GM13976 (cell line): ENCODE measurements at regions not wholly inside any gene's neighbourhood (a gene's known extent, or its start where the extent isn't known, plus 50 kb on each side); places are given as distances from the start of the nearest gene placed in this dataset.

Experiments
- DNase-seq: peaks from one replicate; pipeline ENCODE4 v3.0.0; 2012; ENCODE audit warnings: low spot score
- in situ Hi-C: fragments of 300-500 bp; cut with MboI; formaldehyde crosslinking; loops from one replicate; pipeline ENCODE4 v1.12.0; 2022; ENCODE audit warnings: low sequenced_read_pairs, mixed read lengths, inconsistent platforms; ENCODE audit not compliant: unreplicated experiment
- TF ChIP-seq, protein P1 (sequence below): IDR thresholded peaks from 2 replicates; pipeline ENCODE4 v1.5.1; 2012; ENCODE audit warnings: borderline replicate concordance, mild to moderate bottlenecking; ENCODE audit not compliant: insufficient read depth; ENCODE audit errors: extremely low read depth, missing control alignments, control extremely low read depth

DNA sequence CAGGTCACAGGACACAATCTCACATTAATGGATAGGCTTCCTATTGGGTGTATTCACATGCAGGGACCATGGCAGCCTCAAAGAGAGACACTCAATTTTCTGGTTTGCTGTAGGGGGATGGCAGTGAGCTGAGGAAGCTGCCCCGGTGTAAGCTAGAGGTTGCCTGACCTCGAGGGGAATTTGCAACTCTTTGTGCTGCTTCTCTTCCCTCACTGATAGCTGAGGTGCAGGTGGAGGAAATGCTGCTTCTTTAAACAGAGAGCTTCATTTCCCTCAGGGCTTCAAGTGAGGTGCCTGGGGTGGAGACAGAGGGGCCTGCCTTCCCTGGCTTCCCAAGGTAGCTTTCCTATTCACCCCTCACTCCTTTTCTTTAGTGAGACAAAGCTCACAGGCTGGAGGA is 151.9 kb downstream of the CD83 start:
- no peak for DNase-seq
- in situ Hi-C loops = no loop called here

DNA sequence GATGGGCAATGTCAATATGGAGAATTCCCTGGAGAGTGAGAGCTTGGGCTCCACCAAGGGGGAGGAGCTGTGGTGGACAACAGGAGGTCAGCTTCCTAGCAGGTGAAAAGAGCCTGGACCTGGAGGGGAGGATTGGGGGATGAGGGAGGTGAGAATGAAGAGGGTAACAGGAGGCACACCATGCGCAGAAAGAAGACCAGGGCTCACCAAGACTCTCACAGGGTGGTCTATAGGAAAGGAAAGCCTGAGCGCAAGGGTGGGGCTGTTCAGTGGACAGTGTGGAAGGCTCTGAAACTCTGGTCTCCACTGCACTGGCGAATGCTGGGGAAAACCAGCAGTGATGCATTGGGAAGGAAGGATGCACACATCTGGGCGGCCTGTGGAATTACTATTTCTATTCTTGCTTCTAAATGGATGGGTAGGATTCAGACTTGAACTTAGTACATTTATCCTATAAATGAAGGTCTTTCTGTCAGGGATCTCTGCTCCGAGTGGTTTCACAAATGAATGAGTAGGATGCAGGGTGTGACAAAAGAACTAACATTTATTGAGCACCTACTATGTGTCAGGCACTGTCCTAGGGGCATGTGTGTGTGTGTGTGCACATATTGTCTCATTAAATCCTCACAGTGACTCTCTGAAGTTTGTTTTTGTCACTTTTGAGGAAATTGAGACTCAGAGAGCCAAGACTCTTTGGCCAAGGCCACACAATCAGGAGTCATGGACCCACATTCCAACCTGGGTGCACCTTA is 152.7 kb downstream of the CD83 start:
- in situ Hi-C loops = no loop called here
- DNase-seq = no peak
- TF ChIP-seq, protein P1, sequence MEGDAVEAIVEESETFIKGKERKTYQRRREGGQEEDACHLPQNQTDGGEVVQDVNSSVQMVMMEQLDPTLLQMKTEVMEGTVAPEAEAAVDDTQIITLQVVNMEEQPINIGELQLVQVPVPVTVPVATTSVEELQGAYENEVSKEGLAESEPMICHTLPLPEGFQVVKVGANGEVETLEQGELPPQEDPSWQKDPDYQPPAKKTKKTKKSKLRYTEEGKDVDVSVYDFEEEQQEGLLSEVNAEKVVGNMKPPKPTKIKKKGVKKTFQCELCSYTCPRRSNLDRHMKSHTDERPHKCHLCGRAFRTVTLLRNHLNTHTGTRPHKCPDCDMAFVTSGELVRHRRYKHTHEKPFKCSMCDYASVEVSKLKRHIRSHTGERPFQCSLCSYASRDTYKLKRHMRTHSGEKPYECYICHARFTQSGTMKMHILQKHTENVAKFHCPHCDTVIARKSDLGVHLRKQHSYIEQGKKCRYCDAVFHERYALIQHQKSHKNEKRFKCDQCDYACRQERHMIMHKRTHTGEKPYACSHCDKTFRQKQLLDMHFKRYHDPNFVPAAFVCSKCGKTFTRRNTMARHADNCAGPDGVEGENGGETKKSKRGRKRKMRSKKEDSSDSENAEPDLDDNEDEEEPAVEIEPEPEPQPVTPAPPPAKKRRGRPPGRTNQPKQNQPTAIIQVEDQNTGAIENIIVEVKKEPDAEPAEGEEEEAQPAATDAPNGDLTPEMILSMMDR = no peak

More for the DNA sequence above, 151.9 kb downstream of the CD83 start:
- TF ChIP-seq, protein P1 = no peak

DNA sequence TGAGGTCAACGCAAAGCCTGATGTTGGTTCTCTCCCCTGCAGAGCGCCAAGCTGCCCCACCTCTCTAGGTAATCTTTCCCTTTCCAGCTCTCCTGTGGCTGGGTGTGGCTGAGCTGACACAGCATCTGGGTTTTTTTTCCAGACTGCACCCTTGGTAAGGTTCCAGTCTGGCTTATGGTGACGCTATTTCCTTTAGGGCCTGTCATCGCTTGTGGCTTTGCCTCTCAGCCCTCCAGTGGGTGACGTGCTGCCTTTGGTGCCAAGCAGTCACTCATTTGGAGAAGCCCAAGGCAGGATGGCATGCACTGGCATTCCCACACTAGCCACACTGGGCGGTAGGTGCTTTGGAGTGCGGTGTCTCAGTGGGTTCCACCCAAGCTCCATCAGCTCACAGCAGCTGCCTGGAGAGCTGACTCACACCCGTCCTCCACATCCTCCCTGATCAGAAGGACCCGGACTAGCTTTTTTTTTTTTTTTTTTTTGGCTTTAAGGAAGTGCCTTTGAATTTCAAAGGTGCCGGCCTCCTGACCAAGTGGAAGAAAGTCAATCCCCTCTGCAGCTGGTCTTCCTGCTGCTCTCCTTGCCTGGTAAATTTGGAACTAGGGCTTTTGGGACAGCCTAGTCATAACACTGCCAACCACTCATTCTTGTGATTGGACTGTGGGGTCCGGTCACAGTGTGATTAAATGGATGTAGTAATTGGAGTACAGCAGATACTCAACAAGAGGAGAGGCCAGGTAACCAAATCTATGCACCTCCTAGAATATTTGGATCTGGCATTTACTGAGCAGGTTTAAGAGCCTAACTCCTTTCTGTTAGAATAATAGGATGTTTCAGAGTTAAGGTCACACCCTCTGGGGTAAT is 153.6 kb downstream of the CD83 start:
- TF ChIP-seq, protein P1 = no peak
- in situ Hi-C loops = no loop called here
- no peak for DNase-seq

DNA sequence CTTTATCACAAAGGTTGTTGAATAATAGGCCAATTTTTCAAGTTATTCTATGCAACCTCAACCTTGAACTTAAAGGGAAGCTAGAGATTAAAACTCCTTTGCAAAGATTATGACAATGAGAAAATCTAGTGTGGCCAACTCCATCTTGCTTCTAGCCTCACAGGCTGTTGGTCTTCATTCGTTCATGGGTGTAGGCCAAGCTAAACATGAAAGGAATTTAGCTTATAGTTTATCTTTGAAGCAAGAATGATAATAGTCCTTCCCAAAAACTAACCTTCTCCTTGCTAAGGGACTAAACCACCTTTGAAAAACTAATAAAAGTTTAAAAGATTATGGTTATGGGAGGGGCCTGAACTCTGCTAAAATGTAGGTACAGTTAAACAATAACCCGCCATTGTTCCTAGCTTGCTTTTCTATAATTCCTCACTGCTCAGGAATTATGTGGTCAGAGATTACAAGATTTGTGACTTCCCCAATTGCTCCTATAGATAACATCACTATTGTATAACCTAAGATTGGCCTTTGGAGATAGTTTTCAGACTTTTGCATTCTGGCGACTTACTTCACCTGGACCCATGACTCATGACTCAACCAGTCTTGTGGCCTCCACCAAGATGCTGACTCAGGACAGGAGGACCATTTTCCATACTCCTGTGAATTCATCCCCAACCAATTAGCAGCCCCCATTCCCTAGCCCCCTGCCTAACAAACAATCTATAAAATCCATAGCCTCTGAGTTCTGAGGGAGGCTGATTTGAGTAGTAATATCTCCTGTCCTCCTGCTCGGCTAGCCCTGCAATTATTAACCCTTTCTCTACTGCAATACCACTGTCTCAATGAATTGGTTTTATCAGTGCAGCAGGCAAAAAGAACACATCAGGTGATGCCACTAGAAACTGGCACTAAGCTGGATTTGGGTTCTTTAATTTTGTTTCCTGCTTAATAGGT is 154.5 kb downstream of the CD83 start:
- in situ Hi-C loops = no loop called here
- TF ChIP-seq, protein P1 = no peak
- no peak for DNase-seq

DNA sequence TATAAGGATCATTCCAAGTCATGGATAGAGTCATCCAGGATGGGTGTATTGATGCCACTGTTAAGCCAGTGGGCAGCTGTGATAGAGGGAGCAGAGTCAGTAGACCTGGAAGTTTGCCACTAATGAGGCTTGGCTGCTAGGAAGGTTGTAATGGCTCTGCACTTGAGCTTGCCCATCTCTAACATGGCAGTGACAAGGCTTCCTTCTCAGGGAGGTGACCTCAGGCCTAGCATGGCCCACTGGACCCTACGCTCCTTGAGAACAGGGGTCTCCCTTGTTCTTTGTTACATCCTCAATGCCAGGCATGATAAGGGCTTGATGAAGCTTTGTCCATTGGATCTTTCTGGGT is 155.1 kb downstream of the CD83 start:
- no peak for DNase-seq
- TF ChIP-seq, protein P1 = no peak
- in situ Hi-C loops = no loop called here

DNA sequence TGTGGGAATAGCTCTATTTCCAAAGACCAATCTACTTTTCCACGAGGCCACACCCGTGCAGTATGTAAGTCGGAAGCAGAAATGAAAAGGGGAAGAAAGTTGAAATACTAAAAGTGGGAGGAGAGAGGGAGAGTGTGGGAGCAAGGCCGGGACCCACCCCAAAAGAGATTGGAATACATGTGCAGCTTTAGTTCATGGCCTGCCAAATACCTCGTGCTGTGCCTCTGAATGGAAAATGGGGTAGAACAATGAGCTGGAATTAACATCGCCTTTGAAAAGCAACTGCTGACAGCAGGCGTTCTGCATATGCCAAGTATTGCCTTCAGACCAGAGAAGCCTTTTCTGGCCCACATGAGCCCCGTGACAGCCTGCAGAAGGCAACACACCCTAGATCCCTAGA is 155.6 kb downstream of the CD83 start:
- no peak for DNase-seq
- in situ Hi-C loops = no loop called here
- TF ChIP-seq, protein P1 = no peak
